HL-60 (cell line): ENCODE measurements at regions not wholly inside any gene's neighbourhood (a gene's known extent, or its start where the extent isn't known, plus 50 kb on each side); places are given as distances from the start of the nearest gene placed in this dataset.

ENCODE experiments used
- DNase-seq, 2 experiments: peaks; one replicate each; pipeline ENCODE4 v3.0.0-alpha.2; 2010 to 2020; ENCODE audit warnings: low read depth in 1 of 2, low spot score in 1 of 2
- H3K27ac ChIP-seq: fragments of 250-450 bp; sonication (Bioruptor Pico); replicated peaks from 2 replicates; pipeline ENCODE4 v1.5.1; 2020; ENCODE audit warnings: mild to moderate bottlenecking, moderate library complexity
- H3K27me3 ChIP-seq: fragments of 250-450 bp; sonication (Bioruptor Pico); 2 replicates; pipeline ENCODE4 v1.5.1; 2021; ENCODE audit warnings: mild to moderate bottlenecking, moderate library complexity; ENCODE audit not compliant: insufficient read depth, poor library complexity, severe bottlenecking
- H3K4me3 ChIP-seq: replicated peaks from 2 replicates; pipeline ENCODE4 v1.5.1; 2011; ENCODE audit warnings: mild to moderate bottlenecking, control low read depth, low read length; ENCODE audit not compliant: insufficient read depth
- GABPA ChIP-seq: IDR thresholded peaks from 2 replicates; pipeline ENCODE4 v1.6.1; 2012; ENCODE audit warnings: low read depth
- POLR2AphosphoS5 ChIP-seq: IDR thresholded peaks from 2 replicates; pipeline ENCODE4 v1.6.1; 2012; ENCODE audit warnings: low read depth
- REST ChIP-seq: IDR thresholded peaks from 2 replicates; pipeline ENCODE4 v1.6.1; 2012; ENCODE audit warnings: low read depth; ENCODE audit not compliant: insufficient replicate concordance
- SPI1 ChIP-seq: IDR thresholded peaks from 2 replicates; pipeline ENCODE4 v1.6.1; 2012; ENCODE audit warnings: low read depth, mild to moderate bottlenecking, borderline replicate concordance
- TF ChIP-seq, protein P1 (sequence below): IDR thresholded peaks from one replicate; pipeline ENCODE4 v1.5.1; 2011; ENCODE audit warnings: low read length, control low read depth, inconsistent platforms; ENCODE audit not compliant: insufficient read depth

DNA sequence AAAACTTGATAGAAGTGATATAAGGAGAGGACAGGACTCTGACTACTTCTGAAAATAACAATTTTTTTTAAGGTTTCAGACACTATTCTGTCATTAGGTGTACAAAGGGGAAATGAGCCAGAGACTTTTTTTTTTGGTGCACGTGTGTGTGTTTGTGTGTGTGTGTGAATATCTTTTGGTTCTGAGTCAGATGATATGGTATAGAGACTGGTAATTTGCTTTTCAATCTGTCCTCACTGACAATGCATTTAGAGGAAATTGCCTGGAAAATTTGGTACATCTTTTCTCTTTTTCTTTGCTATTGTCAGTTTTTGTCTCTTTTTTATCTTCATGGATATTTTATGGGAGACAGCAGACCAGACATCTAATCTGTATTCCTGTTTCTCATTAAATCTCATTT lies 59.3 kb downstream of the DDIT4L start:
- Histone ChIP-seq H3K27ac (no peak overlapping the region), H3K4me3 (no peak overlapping the region), H3K27me3 (no peaks in the 10 kb centered on the region)
- no peak for DNase-seq
- no peak for TF ChIP-seq GABPA
- TF ChIP-seq, protein P1, sequence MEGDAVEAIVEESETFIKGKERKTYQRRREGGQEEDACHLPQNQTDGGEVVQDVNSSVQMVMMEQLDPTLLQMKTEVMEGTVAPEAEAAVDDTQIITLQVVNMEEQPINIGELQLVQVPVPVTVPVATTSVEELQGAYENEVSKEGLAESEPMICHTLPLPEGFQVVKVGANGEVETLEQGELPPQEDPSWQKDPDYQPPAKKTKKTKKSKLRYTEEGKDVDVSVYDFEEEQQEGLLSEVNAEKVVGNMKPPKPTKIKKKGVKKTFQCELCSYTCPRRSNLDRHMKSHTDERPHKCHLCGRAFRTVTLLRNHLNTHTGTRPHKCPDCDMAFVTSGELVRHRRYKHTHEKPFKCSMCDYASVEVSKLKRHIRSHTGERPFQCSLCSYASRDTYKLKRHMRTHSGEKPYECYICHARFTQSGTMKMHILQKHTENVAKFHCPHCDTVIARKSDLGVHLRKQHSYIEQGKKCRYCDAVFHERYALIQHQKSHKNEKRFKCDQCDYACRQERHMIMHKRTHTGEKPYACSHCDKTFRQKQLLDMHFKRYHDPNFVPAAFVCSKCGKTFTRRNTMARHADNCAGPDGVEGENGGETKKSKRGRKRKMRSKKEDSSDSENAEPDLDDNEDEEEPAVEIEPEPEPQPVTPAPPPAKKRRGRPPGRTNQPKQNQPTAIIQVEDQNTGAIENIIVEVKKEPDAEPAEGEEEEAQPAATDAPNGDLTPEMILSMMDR, result no peak
- no peak for TF ChIP-seq SPI1
- no peak for TF ChIP-seq REST
- no peak for TF ChIP-seq POLR2AphosphoS5

DNA sequence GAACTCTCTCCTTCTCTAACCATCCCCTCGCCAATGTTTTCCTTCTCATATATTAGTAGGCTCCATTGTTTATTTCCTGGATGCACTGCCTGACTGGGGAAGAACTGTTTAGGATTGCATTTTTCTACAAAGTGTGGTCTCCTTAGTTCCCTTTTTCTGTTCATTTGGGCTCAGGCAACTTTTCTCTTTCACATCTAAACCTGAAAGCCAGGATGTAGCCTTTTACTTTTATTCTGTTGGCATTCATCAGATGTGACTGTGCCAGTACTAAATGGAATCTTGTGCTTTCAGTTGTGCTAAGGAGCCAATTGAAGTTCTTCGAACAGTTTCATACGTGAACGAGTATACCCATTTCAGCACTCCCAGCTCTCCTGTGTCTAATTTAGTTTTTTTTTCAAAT lies 59.8 kb downstream of the DDIT4L start:
- H3K27ac ChIP-seq, result no peak overlapping the region
- H3K4me3 ChIP-seq, result no peak overlapping the region
- H3K27me3 ChIP-seq, result no peaks in the 10 kb centered on the region
- DNase-seq, result peak in 1 of 2 experiments; percentile 4
- TF ChIP-seq SPI1, result no peak
- no peak for TF ChIP-seq POLR2AphosphoS5

DNA sequence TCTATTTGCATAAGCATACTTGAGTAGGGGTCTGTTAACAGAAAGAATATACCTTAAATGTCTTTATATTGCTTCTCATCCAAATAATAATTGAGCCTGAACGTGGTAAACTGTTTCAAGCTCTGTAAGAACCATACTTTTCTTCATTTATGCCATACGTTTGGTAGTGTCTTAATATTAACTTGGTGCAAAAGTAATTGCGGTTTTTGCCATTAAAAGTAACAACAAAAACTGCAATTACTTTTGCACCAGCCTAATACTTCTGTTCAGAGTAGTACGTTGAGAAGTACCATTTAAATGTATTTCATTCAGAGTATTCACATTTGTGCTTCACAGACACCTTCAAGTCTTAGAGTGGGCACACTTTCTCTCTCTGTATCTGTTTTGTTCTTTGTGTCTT lies 60.5 kb downstream of the DDIT4L start:
- H3K27ac ChIP-seq, result no peak overlapping the region
- TF ChIP-seq, protein P1, result no peak
- no peak for TF ChIP-seq GABPA
- no peak for TF ChIP-seq POLR2AphosphoS5
- no peak for TF ChIP-seq SPI1
- TF ChIP-seq REST, result no peak
- H3K4me3 ChIP-seq, result no peak overlapping the region
- no peak for DNase-seq
- no peaks in the 10 kb centered on the region for H3K27me3 ChIP-seq

GRCh38 chr4:100128338-100128737 lies 61.9 kb downstream of the DDIT4L start:
- DNase-seq, result no peak
- H3K27ac ChIP-seq, result no peak overlapping the region
- TF ChIP-seq SPI1 (no peak), POLR2AphosphoS5 (no peak), REST (no peak), GABPA (no peak)
- TF ChIP-seq, protein P1, result no peak
- no peak overlapping the region for H3K4me3 ChIP-seq
- H3K27me3 ChIP-seq, result no peaks in the 10 kb centered on the region
